Superior temporal gyrus (tissue), 1 donor: ENCODE measurements at regions not wholly inside any gene's neighbourhood (a gene's known extent, or its start where the extent isn't known, plus 50 kb on each side); places are given as distances from the start of the nearest gene placed in this dataset.
A peak's percentile ranks its signal among the peaks of the same experiment; 100 is the strongest.

Experiments
- DNase-seq: peaks from one replicate; pipeline ENCODE4 v3.0.0-alpha.2; 2016; ENCODE audit errors: extremely low spot score

- no peak for DNase-seq
Observed at GRCh38 chr2:63658176-63658968, 69.6 kb downstream of the MDH1 start.

- DNase-seq: no peak
Observed at GRCh38 chr2:63660060-63660459, 71.3 kb downstream of the MDH1 start.

GRCh38 chr2:63661076-63661475 lies 72.3 kb downstream of the MDH1 start:
- DNase-seq: no peak

- DNase-seq: no peak
Observed at GRCh38 chr2:63662028-63662804, 73.5 kb downstream of the MDH1 start.

- DNase-seq: no peak
Observed at GRCh38 chr2:63663013-63663864, 74.5 kb downstream of the MDH1 start.

GRCh38 chr2:63665091-63665490 lies 76.3 kb downstream of the MDH1 start:
- no peak for DNase-seq

- DNase-seq: no peak
Observed at GRCh38 chr2:63665846-63666475, 77.2 kb downstream of the MDH1 start.

- DNase-seq: no peak
Observed at GRCh38 chr2:63667132-63667700, 78.5 kb downstream of the MDH1 start.

- no peak for DNase-seq
Observed at GRCh38 chr2:63668000-63668399, 79.2 kb downstream of the MDH1 start.

- DNase-seq: no peak
Observed at GRCh38 chr2:63668466-63668865, 79.7 kb downstream of the MDH1 start.

GRCh38 chr2:63669596-63669995 lies 80.8 kb downstream of the MDH1 start:
- DNase-seq: no peak

- DNase-seq: no peak
Observed at GRCh38 chr2:63673865-63674533, 85.2 kb downstream of the MDH1 start.

- no peak for DNase-seq
Observed at GRCh38 chr2:63675026-63675425, 86.3 kb downstream of the MDH1 start.

- no peak for DNase-seq
Observed at GRCh38 chr2:63676135-63676534, 87.4 kb downstream of the MDH1 start.

- DNase-seq: no peak
Observed at GRCh38 chr2:63678085-63678484, 89.3 kb downstream of the MDH1 start.

- no peak for DNase-seq
Observed at GRCh38 chr2:63678551-63678950, 89.8 kb downstream of the MDH1 start.

- no peak for DNase-seq
Observed at GRCh38 chr2:63679252-63679855, 90.6 kb downstream of the MDH1 start.

GRCh38 chr2:63680455-63680854 lies 91.7 kb downstream of the MDH1 start:
- no peak for DNase-seq

GRCh38 chr2:63681896-63682295 lies 93.1 kb downstream of the MDH1 start:
- no peak for DNase-seq

GRCh38 chr2:63692002-63692606 lies 103.3 kb downstream of the MDH1 start:
- peak; percentile 82 for DNase-seq
